ENCODE measurements at regions not wholly inside any gene's neighbourhood (a gene's known extent, or its start where the extent isn't known, plus 50 kb on each side); places are given as distances from the start of the nearest gene placed in this dataset.

DNA sequence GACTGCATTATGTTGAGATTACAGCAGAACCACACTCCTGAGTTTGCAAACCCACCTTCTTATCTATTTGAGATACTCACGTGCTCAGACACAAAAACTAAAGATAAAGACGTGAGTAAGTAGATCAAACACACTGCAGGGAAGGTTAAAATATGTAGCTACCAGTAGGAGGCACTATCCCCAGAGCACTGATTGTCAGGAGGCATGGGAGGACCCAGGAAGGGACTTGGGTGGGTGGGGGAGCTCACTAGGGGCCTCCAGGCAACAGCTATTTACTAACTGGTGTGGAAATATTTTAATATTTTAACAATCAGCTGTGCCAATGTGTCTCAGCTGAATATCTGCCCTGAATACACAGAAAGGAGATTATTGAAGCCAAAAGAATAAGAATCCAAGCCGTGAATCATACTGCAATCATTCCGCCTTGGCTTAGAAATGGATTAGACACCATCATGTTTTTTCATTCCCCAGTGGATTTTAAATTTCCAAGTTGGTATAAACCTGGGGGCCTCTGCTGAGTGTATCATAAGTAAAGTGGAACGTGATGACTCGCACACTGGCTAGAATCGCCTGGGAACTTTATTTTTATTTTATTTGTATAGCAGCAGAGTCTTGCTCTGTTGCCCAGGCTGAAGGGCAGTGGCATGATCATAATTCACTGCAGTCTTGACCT is 73.2 kb upstream of the CACNA1A start:
- no peak for TF ChIP-seq CTCF (IDR thresholded peaks at IDR 0.05; ENCODE audit: insufficient read depth, low read depth, low read length)
- TF ChIP-seq EZH2 (IDR thresholded peaks at IDR 0.05; ENCODE audit: insufficient read depth, low read length): no peak
